GM12891 (cell line): ENCODE measurements at regions not wholly inside any gene's neighbourhood (a gene's known extent, or its start where the extent isn't known, plus 50 kb on each side); places are given as distances from the start of the nearest gene placed in this dataset.

Experiments used
- DNase-seq: peaks from one replicate; pipeline ENCODE4 v3.0.0; 2011; ENCODE audit warnings: low spot score; ENCODE audit not compliant: insufficient read length
- FAIRE-seq: peaks from 2 replicates; lab custom pipeline; 2011; peaks lifted over from hg19 to GRCh38; lab: Jason Lieb, UNC
- PAX5 ChIP-seq: IDR thresholded peaks from 2 replicates; pipeline ENCODE4 v1.6.1; 2011; ENCODE audit warnings: low read length, moderate library complexity, mild to moderate bottlenecking; ENCODE audit not compliant: insufficient read depth, severe bottlenecking
- POLR2A ChIP-seq: IDR thresholded peaks from 2 replicates; pipeline ENCODE4 v1.6.1; 2011; ENCODE audit warnings: low read depth, low read length, control low read depth
- POLR2AphosphoS5 ChIP-seq: IDR thresholded peaks from 2 replicates; pipeline ENCODE4 v1.6.1; 2011; ENCODE audit warnings: low read depth, low read length, control low read depth
- POU2F2 ChIP-seq: IDR thresholded peaks from 2 replicates; pipeline ENCODE4 v1.6.1; 2011; ENCODE audit warnings: low read depth, mild to moderate bottlenecking, control low read depth, low read length, moderate library complexity
- SPI1 ChIP-seq: IDR thresholded peaks from 2 replicates; pipeline ENCODE4 v1.6.1; 2011; ENCODE audit warnings: low read depth, low read length, control low read depth
- TAF1 ChIP-seq: IDR thresholded peaks from 2 replicates; pipeline ENCODE4 v1.6.1; 2011; ENCODE audit warnings: low read depth, low read length, control low read depth

DNA sequence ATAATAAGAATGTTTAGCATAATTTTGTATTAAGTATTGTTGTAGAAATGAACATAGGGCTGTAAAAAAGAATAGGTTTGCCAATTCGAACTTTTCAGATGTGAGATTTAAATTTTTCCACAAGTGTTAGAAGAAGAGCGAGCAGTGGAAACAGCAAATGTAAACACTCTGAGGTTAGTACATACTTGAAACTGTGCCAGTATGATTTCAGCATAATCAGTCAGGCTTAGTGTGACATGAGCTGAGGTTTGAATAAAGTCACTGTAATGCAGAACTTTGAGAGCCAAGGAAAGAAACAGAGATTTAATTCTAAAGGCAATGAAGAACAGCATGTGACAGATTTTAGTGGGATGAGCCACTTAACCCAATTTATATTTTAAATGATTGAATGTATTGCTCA, 2166.4 kb downstream of the PCDH9 start:
- TF ChIP-seq SPI1, result no peak
- no peak for TF ChIP-seq POLR2A
- TF ChIP-seq POU2F2, result no peak
- no peak for TF ChIP-seq POLR2AphosphoS5
- TF ChIP-seq PAX5, result no peak
- no peak for DNase-seq
- no peak for FAIRE-seq

- DNase-seq, result no peak
- no peak for TF ChIP-seq SPI1
- FAIRE-seq, result no peak
Measured at GRCh38 chr13:65057986-65058385, 2172.2 kb downstream of the PCDH9 start.

DNA sequence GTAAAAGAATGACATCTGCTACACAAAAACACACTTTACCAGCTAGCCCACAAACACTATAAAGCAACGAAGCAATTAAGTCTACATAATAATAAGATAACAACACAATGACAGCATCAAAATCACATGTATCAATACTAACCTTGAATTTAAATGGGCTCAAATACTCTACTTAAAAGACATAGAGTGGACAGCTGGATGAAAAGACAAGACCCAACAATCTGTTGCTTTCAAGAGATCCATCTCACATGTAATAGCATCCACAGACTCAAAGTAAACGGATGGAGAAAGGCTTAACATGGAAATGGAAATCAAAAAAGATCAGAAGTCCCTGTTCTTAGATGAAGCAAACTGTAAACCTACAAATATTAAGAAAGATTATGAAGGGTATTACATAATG, 2175.9 kb downstream of the PCDH9 start:
- TF ChIP-seq TAF1 (no peak), POLR2A (no peak), POU2F2 (no peak), PAX5 (no peak), POLR2AphosphoS5 (no peak), SPI1 (no peak)
- DNase-seq (no peak), FAIRE-seq (no peak)

GRCh38 chr13:65036999-65037398, 2193.1 kb downstream of the PCDH9 start:
- TF ChIP-seq POLR2A (no peak), TAF1 (no peak), SPI1 (no peak), POU2F2 (no peak), POLR2AphosphoS5 (no peak), PAX5 (no peak)
- FAIRE-seq (no peak), DNase-seq (no peak)

DNA sequence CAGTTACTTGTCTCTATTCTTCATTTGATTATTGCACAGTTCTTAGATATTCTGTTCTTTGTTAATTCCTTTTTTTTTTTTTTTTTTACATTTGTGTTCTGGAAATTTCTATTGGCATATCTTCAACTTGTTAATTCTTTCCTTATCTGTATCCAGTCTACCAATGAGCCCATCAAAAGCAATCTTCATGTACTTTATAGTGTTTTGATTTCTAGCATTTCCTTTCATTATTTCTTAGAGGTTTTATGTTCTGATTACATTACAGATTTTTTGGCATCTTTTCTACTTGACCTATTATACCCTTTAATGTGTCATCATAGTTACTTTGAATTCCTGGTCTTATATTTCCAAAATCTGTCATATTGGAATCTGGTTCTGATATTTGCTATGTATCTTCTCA, 2194.8 kb downstream of the PCDH9 start:
- no peak for DNase-seq
- FAIRE-seq, result no peak
- TF ChIP-seq POLR2A, result no peak
- TF ChIP-seq POLR2AphosphoS5, result no peak
- no peak for TF ChIP-seq TAF1
- TF ChIP-seq PAX5, result no peak
- no peak for TF ChIP-seq SPI1
- TF ChIP-seq POU2F2, result no peak

DNA sequence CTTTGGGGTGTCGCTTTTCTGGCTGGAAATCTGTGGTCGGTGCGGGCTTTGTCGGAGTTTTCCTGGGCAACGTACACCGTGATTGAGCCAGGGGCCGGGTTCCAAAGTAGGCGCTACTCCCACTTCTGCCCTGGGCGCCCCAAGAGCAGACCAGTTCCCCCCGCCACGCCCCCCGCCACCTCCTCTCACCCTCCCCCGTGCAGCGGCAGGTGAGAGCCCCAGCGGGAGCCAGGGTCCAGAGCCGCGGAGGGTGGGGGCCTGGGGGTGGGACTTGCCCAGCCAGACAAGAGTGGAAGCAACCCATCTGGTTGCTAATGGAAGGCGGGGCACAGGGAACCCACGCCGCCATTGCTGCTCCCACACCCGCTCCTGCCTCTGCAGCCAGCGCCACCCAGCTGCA, 2195.9 kb downstream of the PCDH9 start:
- no peak for TF ChIP-seq POLR2A

GRCh38 chr13:65032825-65033224, 2197.3 kb downstream of the PCDH9 start:
- TF ChIP-seq POU2F2, result no peak
- no peak for TF ChIP-seq PAX5
- no peak for TF ChIP-seq SPI1
- DNase-seq, result no peak
- no peak for FAIRE-seq

More for the DNA sequence above, 2195.9 kb downstream of the PCDH9 start:
- DNase-seq (no peak), FAIRE-seq (no peak)

GRCh38 chr13:65028101-65028500, 2202.0 kb downstream of the PCDH9 start:
- DNase-seq, result no peak
- TF ChIP-seq TAF1, result no peak
- FAIRE-seq, result no peak

DNA sequence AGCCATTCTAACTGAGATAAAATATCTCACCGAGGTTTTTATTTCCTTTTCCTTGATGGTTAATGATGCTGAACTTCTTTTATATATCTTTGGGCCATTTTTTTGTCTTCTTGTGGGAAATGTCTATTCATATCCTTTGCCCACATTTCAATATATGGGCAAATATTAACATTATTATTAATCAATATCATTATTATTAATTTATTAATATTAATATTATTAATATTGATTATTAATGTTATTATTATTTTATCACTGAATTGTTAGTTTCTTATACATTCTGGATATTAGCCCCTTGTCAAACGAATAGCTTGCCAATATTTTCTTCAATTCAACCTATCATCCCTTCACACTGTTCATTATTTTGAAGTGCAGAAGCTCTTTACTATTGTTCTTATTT, 2203.6 kb downstream of the PCDH9 start:
- no peak for FAIRE-seq
- no peak for TF ChIP-seq POLR2A
- DNase-seq, result no peak

GRCh38 chr13:65011378-65011777, 2218.8 kb downstream of the PCDH9 start:
- FAIRE-seq, result no peak
- no peak for DNase-seq
- no peak for TF ChIP-seq POU2F2

GRCh38 chr13:64997438-64997837, 2232.7 kb downstream of the PCDH9 start:
- no peak for DNase-seq
- TF ChIP-seq TAF1 (no peak), POLR2AphosphoS5 (no peak), PAX5 (no peak), POU2F2 (no peak), POLR2A (no peak), SPI1 (no peak)
- no peak for FAIRE-seq

GRCh38 chr13:64993514-64994164, 2236.5 kb downstream of the PCDH9 start:
- DNase-seq (no peak), FAIRE-seq (no peak)
- TF ChIP-seq POLR2AphosphoS5, result no peak
- no peak for TF ChIP-seq TAF1
- TF ChIP-seq POU2F2, result no peak
- TF ChIP-seq SPI1, result peak; percentile 97
